ENCODE measurements at regions not wholly inside any gene's neighbourhood (a gene's known extent, or its start where the extent isn't known, plus 50 kb on each side); places are given as distances from the start of the nearest gene placed in this dataset.
"Not testable (repeated sequence)": the region's sequence is repeated elsewhere in the genome, so short reads cannot be mapped to it uniquely, and the experiment has no call there.

- DNase-seq = no peak
Measured at GRCh38 chr2:195146761-195147541, 510.1 kb upstream of the SLC39A10 start.

- DNase-seq = no peak
Measured at GRCh38 chr2:195138435-195138834, 518.6 kb upstream of the SLC39A10 start.

- not testable (repeated sequence) for DNase-seq
Measured at GRCh38 chr2:195125889-195126288, 531.1 kb upstream of the SLC39A10 start.

DNA sequence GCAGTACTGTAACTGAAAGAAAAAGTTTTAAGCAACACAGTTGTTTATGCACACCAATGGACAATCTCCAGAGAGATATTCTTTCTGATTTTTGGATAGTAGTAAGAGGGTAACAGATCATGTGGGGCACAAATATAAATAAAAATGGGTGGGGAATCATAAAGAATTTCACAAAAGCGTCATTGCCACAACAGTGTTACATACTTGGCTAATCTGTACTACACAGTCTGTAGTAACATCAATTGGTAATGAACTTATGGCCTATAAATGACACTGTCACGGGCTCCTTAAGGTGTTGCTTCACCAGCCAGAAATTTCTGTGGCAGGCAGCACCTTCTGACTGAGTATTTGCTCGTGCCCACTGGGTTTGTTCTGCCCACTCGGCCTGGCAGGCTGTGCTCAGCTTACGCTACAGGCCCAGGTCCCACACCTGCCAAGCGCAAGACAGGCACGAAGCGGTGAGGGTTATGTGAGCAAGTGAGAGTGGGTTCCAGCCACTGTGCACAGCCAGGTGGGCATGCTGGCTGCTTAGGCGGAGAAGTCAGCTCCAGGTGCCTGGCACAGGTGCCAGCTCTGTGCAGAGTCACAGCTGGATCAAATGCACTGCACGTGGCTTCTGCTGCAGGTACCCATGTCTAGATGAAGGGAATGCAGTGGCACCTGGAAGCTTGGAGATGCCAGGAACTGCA, 532.5 kb upstream of the SLC39A10 start:
- DNase-seq = no peak

DNA sequence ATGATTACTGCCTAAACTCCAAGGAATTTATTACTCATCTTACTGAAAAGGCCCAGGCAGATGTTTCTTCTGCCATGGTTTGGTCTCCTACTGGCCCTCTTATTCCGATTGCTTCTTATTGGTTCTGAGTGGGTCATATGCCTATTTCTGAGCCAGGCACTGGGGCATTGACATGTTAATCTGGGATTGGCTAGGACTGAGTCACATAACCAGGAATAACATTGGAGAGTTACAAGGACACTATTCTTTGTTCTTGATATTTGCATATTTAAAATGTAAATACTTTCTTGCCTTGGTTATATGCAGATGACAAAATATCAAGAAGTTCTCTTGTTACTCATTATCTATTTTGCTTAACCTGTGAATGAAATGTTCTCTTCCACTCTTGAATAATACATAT, 534.4 kb upstream of the SLC39A10 start:
- DNase-seq = no peak

GRCh38 chr2:195121341-195121740, 535.7 kb upstream of the SLC39A10 start:
- no peak for DNase-seq

- no peak for DNase-seq
Measured at GRCh38 chr2:195119231-195119630, 537.8 kb upstream of the SLC39A10 start.

- no peak for DNase-seq
Measured at GRCh38 chr2:195118276-195118675, 538.8 kb upstream of the SLC39A10 start.

GRCh38 chr2:195117011-195117410, 540.0 kb upstream of the SLC39A10 start:
- DNase-seq = no peak

- no peak for DNase-seq
Measured at GRCh38 chr2:195115738-195116137, 541.3 kb upstream of the SLC39A10 start.

GRCh38 chr2:195108182-195108581, 548.8 kb upstream of the SLC39A10 start:
- DNase-seq = no peak

DNA sequence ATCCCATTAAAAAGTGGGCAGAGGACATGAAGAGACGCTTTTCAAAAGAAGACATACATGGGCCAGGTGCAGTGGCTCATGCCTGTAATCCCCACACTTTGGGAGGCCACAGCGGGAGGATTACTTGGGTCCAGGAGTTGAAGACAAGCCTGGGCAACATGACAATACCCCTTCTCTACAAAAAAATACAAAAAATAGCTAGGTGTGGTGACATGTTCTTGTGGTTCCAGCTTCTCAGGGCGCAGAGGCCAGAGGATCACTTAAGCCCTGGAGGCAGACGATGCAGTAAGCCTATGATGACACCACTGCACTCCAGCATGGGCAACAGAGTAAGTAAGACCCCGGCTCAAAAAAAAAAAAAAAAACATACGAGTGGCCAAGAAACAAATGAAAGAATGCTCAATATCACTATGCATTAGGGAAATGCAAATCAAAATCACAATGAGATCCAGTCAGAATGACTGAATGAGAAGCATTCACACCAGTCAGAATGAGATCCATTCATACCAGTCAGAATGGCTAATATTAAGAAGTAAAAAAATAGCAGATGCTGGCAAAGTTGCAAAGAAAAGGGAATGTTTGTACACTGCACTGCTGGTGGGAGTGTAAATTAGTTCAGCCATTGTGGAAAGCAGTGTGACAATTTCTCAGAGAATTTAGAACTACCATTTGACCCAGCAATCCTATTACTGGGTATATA, 550.2 kb upstream of the SLC39A10 start:
- no peak for DNase-seq

DNA sequence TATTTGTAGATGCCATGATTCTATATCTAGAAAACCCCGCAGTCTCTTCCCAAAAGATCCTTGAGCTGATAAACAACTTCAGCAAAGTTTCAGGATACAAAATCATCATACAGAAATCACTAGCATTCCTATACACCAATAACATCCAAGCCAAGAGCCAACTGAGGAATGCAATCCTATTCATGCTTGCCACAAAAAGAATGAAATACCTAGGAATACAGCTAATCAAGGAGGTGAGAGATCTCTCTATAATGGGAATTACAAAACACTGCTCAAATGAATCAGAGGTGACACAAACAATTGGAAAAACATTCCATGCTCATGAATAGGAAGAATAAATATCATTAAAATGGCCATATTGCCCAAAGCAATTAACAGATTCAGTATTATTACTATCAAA, 551.4 kb upstream of the SLC39A10 start:
- no peak for DNase-seq

GRCh38 chr2:195094330-195094729, 562.7 kb upstream of the SLC39A10 start:
- DNase-seq = no peak

DNA sequence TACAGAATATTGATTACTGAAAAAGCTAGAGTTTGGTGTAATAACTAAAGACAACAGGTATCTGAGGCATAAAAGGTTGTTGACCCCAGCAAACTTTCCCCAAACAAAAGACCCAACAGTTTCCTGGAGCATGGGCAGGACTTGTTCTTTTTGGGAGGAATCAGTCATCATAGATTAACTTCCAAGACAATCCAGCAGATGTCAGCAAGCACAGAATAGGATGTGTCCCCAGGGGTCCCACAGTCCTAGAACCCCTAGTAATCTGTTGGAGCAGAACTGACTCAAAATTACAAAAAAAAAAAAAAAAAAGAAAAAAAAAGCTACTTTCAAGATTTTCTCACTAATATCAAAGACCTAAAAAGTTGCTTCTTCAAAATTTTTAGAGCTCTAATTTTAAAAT, 564.7 kb upstream of the SLC39A10 start:
- no peak for DNase-seq

- DNase-seq = not testable (repeated sequence)
Measured at GRCh38 chr2:195072806-195073205, 584.2 kb upstream of the SLC39A10 start.

DNA sequence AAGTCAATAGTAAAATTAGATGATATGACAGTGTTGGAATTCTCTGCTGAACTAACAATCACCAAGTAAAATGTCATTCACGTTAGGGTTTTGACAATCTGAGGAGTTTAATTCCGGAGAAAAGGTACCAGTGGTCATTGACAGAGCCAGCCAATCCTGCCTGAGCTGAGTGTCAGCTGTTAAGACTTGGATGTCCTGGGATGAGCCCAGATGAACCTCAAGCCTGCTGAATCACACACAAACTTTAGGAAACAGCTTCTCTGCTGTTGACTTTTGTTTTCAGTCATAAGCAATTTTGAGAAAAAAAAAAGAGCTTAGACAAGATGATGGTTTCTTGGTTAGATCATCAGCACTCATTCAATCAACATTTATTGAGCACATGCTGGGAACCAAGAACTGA, 600.0 kb upstream of the SLC39A10 start:
- DNase-seq = no peak

- DNase-seq = no peak
Measured at GRCh38 chr2:195055996-195056395, 601.0 kb upstream of the SLC39A10 start.

DNA sequence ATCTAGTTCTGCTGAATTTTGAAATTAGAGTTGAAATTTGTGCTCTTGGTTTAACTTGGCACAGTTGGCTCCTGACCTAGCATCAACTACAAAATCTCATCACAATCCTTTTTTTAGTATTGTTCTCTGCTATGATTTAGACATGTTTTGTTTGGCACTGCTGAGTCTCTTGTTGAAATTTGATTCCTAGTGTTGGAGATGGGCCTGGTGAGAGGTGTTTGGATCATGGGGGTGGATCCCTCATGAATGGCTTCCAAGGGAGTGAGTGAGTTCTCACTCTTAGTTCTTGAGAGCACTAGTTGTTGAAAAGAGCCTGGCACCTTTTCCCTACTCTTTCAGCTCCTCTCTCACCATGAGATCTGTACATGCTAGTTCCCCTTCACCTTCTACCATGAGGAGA, 605.6 kb upstream of the SLC39A10 start:
- no peak for DNase-seq

DNA sequence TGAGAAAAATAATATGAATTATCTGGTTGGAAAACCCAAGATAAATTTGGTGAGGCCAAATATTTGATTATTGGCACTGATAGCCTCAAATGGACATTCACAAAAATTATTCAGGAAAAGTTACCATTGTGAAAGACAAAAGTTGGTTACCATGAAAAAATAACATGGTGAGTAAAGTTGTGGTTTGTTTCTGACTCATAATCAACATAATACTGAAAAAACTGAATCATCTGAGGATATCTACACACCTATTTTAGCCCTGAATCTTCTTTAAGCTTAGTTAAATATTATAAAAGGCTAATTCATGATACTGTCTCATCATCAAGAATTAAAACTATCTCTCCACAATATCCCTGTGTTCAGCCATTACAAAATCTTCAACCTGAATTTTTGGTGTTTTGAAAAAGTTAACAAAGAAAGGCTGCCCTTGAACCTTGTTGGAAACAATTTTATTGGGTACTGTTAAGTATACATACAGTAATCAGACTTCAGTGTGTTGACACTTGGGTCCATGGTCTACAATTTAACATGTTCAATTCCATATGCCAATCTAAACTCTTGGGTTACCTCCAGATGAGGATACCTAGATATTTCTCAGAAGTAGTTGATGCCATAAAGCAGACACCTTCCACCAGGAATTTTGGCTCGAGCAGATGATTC, 607.5 kb upstream of the SLC39A10 start:
- DNase-seq = peak; percentile 77

DNA sequence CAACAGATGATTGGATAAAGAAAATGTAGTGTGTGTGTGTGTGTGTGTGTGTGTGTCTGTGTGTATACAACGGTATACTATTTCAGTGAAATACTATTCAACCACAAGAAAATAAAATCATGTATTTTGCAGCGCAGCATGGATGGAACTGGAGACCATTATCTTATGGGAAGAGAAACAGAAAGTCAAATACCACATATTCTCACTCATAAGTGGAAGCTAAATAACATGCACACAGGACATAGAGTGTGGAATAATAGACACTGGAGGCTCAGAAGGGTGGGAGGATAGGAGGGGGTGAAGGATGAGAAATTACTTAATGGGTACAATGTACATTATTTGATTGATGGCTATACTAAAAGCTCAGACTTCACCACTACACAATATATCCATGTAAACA, 609.1 kb upstream of the SLC39A10 start:
- no peak for DNase-seq

DNA sequence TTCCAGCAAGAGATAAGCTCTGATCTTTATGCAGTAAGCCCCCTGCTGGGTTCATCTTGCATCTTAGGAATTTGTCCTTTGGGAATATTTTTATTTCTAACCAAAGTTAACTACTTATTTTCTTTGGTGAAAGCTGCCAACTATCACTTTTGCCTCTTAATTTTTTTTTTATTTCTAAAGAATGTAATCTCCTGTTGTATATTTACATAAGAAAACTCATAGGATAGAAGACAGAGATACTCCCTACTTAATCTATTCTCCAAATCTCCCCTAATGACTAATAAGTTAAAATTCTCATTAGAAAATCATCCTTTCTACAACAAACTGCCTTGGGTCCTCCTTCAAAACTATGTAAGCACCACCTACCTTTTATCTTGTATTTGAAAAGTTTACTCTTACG, 612.2 kb upstream of the SLC39A10 start:
- DNase-seq = no peak

DNA sequence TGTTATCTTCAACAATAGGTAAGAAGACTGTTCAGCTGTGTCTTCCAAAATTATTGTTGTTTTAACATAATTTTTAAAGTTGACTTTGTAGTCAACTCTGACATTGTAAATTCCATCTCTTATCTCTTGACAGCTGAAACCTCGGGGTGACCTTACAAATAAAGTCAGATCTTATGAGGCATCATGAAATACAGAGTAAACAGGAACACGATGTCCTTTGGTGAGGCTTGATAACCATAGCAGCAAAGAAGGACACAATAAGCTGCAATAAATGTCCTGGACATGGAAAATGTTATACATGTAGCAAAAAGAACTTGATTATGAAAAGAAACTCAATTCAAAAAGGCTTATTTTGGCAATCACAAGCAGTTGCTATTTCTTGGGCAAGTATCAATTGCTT, 618.9 kb upstream of the SLC39A10 start:
- no peak for DNase-seq
